ENCODE measurements at regions not wholly inside any gene's neighbourhood (a gene's known extent, or its start where the extent isn't known, plus 50 kb on each side); places are given as distances from the start of the nearest gene placed in this dataset.

DNA sequence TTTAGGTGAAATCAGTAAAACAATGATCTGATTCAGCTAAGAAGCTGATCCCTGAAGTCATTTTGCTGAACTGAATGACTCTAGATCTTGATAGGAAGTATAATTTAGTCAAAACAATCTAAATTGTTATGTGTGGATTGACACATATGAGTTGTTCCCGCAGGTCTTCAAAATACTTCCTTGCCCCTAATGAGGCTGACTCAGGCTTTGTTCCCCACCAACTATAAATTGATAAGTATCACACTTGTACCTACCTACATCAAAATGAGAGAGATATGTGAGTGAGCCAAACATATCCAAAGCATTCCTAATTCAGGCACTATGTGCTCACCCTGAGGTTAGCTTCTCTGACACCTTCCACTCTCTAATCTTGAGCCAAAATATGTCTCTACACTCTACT is 507.1 kb downstream of the PLPP3 start:
- Histone ChIP-seq H3K9me3 (ENCODE audit: control insufficient read depth, low read depth, low read length) (no peaks in the 10 kb centered on the region), H4K5ac (ENCODE audit: insufficient read length, low read depth, low read length) (no peak overlapping the region), H4K8ac (replicated peaks; ENCODE audit: insufficient read length, low read depth, low read length) (no peak overlapping the region), H3K23ac (ENCODE audit: insufficient read length, low read depth, low read length) (no peak overlapping the region), H3K4ac (ENCODE audit: low read depth, low read length) (no peak overlapping the region), H3K4me2 (ENCODE audit: insufficient read depth, insufficient read length, low read length) (no peak overlapping the region), H2BK15ac (ENCODE audit: low read depth, low read length) (no peak overlapping the region), H2AFZ (ENCODE audit: low read length) (no peak overlapping the region), H3K79me2 (ENCODE audit: insufficient read depth, low read length) (no peaks in the 10 kb centered on the region), H2BK20ac (ENCODE audit: low read depth, low read length, poor library complexity, severe bottlenecking) (no peak overlapping the region), H3K18ac (ENCODE audit: insufficient read length, low read depth, low read length) (no peak overlapping the region), H4K20me1 (ENCODE audit: control insufficient read depth, insufficient read depth, insufficient read length) (no peaks in the 10 kb centered on the region), H3K27ac (ENCODE audit: insufficient read length, low read depth, low read length) (no peak overlapping the region), H2BK12ac (ENCODE audit: insufficient read length, low read depth, low read length) (no peak overlapping the region), H3K23me2 (ENCODE audit: insufficient read length, low read depth, low read length, poor library complexity, severe bottlenecking) (no peaks in the 10 kb centered on the region), H3K27me3 (ENCODE audit: insufficient read depth, low read length) (no peaks in the 10 kb centered on the region), H2BK120ac (ENCODE audit: low read depth, low read length, poor library complexity, severe bottlenecking) (no peak overlapping the region), H4K91ac (ENCODE audit: insufficient read length, low read depth, low read length) (no peak overlapping the region), H2BK5ac (ENCODE audit: insufficient read length, low read length) (no peak overlapping the region), H3K56ac (ENCODE audit: insufficient read length, low read depth, low read length) (no peak overlapping the region), H3T11ph (ENCODE audit: low read length) (no peak overlapping the region), H3K9ac (ENCODE audit: extremely low read depth, insufficient read length, low read length) (no peak overlapping the region), H2AK5ac (ENCODE audit: insufficient read length, low read length) (no peak overlapping the region), H3K79me1 (ENCODE audit: insufficient read depth, low read depth, low read length, poor library complexity, severe bottlenecking) (no peaks in the 10 kb centered on the region), H3K4me1 (ENCODE audit: insufficient read depth, low read length) (no peaks in the 10 kb centered on the region), H3K14ac (ENCODE audit: insufficient read depth, low read length) (no peak overlapping the region)
- Mint-ChIP-seq H3K4me1 (no peaks in the 10 kb centered on the region), H3K9me3 (no peaks in the 10 kb centered on the region), H3K27ac (no peak overlapping the region), H3K27me3 (ENCODE audit: low read depth) (no peaks in the 10 kb centered on the region; the same call in 1 of the 2 replicates), H3K36me3 (ENCODE audit: insufficient read depth in 1 of 3, low read depth in 3 of 3) (no peaks in the 10 kb centered on the region; a peak in 1 of 7 replicates), H3K4me3 (no peak overlapping the region)
- WGBS (ENCODE audit: extremely low coverage, insufficient read length, low lambda C conversion rate): no CpG with 5 or more reads among the region's 1 CpG
- TF ChIP-seq, protein P1, sequence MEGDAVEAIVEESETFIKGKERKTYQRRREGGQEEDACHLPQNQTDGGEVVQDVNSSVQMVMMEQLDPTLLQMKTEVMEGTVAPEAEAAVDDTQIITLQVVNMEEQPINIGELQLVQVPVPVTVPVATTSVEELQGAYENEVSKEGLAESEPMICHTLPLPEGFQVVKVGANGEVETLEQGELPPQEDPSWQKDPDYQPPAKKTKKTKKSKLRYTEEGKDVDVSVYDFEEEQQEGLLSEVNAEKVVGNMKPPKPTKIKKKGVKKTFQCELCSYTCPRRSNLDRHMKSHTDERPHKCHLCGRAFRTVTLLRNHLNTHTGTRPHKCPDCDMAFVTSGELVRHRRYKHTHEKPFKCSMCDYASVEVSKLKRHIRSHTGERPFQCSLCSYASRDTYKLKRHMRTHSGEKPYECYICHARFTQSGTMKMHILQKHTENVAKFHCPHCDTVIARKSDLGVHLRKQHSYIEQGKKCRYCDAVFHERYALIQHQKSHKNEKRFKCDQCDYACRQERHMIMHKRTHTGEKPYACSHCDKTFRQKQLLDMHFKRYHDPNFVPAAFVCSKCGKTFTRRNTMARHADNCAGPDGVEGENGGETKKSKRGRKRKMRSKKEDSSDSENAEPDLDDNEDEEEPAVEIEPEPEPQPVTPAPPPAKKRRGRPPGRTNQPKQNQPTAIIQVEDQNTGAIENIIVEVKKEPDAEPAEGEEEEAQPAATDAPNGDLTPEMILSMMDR (conservative IDR thresholded peaks at IDR 0.05): no peak
- DNase-seq: no peak

Data from H9 (cell line).